Stimulated activated CD8-positive, alpha-beta memory T cell treated with anti-CD3 and anti-CD28 coated beads, Interleukin-7, amount 100 ng/mL, for 24 hours (primary cell): ENCODE measurements at regions not wholly inside any gene's neighbourhood (a gene's known extent, or its start where the extent isn't known, plus 50 kb on each side); places are given as distances from the start of the nearest gene placed in this dataset.
"Not testable (repeated sequence)": the region's sequence is repeated elsewhere in the genome, so short reads cannot be mapped to it uniquely, and the experiment has no call there.

ENCODE experiments used
- DNase-seq: peaks from one replicate; pipeline ENCODE4 v3.0.0-alpha.2; 2020; ENCODE audit warnings: low read depth

DNA sequence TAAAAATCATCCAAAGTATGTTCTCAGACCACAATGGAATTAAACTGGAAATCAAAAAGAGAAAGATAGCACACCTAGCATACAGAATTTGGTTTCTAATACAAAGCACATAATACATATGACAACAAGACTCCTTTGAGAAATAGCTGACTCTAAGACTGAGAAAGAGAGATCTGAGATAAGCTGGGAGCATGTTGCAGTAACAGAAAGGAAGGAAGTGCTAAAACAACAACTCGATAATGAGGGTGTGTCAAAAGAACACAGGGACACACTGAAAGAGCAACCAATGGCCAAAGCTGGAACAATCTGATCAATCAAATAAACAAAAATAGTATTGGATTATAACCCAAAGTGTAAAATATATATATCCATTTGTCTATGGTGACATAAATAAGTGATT lies 586.6 kb downstream of the C4orf33 start:
- no peak for DNase-seq

DNA sequence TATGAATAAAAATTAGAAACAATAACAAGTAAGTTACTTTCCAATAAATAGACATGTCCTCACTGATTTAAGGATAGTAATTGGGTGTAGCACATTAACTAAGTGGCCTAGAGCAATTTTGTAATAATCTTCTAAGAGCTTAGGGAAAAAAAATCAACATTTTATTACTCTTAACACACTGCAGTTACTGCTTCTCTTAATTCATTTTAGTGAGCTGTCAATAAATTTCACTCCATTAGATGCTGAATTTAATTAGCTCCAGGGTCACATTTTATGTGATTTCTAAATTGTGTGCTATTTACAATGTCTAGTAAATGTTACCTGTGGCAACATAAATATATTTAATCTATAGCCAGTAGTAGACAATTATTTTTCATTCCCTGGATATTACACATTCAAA lies 612.0 kb downstream of the C4orf33 start:
- DNase-seq, result no peak

DNA sequence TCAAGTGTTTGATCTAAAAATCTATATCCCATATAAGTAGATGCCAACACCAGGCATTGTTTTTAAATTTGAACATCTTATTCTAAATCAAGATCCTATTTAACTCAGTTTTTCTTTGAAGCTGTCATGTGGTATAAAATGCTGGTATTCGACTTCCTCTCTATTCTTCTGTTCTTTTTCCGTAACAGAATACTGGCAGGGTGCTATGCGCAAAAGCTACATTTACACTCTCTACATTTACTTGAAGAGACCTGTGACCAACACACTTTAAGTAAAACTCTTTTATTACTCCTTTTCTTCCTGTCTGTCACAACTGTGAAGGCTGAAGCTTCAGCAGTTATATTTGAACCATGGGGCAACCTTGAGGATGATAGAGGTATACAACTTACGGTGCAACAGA lies 612.8 kb downstream of the C4orf33 start:
- no peak for DNase-seq

DNA sequence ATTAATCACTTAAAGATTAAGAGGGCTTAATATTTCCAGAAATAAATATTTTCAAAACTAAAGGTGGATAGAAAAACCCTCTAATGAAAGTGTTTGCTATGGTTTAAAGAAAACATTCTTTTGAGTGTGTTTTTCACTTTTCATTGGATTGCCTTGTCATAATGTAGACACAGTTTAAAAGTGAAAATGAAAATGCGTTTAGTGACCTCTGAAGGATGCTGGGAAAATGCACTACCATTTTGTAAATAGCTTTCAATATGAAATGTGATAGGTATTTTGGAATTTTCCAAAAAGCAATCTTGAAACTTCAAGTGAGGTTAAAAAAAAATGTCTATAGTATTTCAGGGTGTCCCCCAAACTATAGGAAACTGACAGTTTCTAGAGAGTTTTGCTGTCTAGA lies 642.2 kb downstream of the C4orf33 start:
- DNase-seq, result no peak

DNA sequence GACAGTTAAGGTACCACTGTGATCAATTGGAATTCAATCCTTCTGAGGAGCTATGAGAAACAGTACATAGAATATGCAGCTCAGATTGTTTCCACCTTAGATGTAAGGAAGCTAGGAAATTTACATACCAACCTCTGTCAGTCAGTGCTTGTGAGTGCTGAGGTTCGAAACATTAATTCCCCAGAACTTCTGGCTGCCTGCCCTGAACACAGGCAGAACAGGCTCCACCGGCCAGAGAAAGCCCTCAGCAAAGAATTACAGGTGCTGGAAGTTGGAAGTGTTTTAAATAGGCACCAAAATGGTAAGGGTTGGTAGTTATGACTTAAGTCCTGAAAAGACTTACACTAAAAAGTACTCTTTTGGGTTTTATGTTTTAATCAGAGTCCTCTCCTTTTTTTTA lies 651.8 kb downstream of the C4orf33 start:
- no peak for DNase-seq

DNA sequence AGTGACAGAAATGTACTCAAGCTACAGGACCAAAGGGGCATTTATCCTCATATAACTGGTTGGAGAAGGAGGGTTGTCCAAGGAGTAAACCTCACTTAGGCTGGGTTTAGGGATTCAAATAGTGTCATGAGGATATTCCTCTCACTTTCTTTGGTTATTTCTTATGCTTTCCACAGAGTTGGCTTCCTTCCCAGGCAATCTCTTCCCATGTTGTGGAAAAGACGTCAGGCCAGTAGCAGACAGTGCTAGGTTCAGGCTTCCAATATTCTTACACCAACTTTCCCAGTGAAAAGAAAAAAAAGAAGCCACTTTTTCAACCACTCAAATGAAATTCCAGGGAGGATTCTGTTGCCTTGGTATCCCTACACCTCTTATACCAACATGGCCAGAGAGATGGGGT lies 653.0 kb downstream of the C4orf33 start:
- no peak for DNase-seq

DNA sequence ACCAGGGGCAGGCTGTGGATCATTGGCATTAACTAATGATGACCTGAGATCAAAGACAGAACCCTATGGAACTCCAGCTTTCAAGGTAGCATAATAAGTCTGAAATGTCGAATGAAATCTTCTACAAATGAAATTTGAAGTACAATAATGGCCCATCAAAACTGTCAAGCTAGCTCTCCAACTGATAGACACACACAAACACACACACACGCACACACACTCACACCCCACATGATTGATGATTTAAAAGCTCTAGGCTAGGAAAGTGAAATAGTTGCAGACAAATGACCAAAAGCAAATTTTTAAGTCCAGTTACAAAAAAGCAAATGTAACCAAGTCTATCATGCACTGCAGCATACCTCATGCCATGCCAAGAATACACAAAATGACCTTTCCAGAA lies 655.7 kb downstream of the C4orf33 start:
- no peak for DNase-seq

DNA sequence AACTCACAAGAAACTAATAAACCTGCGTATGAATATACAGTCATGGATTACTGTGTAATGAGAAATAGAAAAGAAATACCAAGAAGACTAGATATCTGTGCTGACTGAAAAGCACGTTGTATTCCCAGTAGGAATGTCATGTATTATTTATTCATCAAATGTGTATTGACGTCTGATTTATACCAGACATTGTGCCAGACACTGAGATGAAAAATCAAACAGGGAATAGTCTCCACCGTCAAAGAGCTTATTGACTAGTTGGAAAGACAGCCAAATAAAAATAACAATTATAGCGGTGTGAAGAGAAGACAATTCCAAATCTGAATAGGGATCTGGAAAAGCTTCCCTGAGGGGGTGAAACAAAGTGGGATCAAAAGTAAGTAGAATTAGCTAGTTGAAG lies 687.6 kb downstream of the C4orf33 start:
- DNase-seq, result no peak

DNA sequence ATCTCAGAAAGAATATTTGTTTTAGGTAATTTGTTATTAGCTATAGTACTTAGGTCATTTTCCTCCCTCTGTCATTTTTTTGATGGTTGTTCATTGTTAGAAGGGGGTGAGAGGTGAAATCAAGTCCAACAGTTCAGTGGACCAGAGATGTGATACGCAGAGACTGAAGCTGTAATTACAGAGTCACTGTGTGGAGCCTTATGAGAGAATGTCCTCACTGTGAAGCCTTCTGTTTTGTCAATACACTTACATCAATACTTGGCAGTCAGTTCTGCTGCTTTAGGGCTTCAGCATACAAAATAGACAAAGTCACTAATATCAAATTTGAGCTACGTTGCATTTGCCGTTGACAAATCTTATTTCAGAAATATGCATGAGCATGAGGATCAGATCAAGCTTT lies 692.5 kb downstream of the C4orf33 start:
- no peak for DNase-seq

DNA sequence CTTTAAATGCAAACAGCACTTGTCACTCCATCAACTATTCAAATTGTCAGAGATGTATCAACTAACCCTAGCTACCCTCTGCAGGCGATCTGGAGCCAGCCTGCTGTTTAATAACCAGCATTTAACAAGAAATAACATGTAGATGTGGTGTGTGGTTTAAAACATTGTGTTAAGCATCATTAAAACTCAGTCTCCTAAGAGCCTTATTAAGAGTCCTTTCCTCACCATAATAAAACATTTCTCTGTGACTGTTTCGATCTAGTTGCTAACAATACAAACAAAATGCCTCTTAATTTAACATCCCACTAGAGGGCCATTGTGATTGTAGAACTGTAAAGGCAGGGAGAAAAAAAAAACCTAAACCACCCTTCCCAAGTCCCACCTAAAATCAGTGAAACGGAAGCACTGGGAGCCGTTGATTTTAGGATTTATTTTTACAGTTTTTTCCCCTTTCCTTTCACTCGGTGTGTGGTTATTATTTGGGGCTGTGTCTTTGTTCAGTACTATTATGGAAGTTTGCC lies 708.6 kb downstream of the C4orf33 start:
- no peak for DNase-seq

DNA sequence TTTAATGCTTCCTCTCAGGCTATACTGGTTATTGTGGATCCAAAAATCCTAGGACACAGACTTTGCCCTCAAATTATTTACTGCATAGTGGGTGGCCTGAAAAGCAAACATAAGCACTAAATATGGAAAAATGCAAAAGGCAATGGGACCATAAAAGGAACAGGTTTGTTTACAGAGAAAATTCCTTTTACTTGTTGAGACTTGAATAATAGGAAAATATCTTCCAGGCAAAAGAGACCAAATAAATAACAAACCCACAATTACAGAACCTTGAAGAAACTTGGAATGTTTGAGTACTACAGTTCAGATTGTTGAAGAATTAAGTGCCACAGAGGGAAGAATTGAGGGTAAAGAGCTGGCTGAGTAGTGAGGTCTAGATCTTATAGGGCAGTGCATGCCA lies 711.0 kb downstream of the C4orf33 start:
- DNase-seq, result no peak

DNA sequence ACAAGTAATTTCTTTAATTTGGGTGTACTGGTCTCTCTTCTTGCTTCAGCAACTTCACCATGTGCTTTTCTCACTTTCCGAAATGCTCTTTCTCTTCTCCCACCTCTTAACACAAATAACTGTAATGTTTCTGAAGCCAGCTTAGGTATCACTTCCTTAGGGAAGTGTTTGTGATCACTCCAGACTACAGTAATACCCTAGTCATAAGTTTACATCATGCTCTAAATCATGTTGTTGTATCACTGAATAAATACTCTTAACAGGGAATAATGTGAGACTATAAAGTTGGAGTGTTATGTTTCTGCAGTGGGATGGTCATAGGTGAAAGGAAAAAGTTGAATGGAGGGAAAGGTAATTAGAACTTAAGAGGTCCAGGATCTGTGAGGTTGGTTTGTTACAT lies 712.3 kb downstream of the C4orf33 start:
- DNase-seq, result no peak

DNA sequence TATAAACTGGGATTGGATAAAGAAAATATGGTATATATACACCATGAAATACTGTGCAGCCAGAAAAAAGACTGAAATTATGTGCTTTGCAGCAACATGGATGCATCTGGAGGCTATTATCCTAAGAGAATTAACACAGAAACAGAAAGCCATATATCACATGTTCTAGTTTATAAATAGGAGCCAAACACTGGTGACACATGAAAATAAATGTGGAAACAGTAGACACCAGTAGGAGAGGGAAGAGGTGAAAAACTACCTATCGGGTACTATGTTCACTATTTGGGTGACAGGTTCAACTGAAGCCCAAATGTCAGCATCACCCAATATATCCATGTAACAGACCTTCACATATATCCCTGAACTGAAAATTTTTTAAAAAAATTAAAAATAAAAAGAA lies 725.1 kb downstream of the C4orf33 start:
- DNase-seq, result no peak

DNA sequence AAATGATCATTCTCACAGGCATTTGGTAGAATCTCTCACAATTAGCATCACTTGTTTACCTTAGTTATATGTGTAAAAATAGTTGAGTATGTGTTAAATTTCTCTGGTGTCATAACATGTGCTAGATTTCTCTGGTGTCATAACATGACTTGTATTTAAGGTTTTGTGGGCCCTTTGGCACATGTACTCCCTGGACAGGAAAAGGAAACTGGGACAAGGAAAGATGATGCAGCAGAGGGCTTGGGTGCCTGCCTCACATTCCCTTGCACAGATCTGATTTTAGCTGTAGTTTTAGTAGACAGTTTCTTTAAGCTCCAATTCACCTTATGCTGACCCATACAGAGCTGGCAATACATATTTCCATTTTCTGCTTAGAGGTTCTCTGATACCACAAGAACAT lies 726.0 kb downstream of the C4orf33 start:
- DNase-seq, result no peak

DNA sequence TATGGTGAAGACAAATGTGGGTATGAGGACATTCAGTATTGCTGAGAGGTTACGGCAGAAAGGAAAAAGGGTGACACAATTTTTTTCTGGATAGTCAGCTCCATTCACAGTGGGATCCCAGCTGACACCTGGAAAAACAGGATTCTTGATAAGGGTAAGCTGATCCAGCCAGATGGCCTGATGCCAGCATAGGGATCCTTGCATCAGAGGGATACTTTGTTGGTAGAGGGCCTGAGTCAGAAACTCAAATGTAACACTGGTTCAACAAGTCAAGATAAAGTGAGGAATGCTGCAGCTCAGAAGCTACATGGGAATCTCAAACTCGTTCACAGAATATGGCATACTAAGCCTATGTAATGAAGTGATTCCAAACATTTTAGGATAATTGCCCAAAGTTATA lies 726.7 kb downstream of the C4orf33 start:
- no peak for DNase-seq

DNA sequence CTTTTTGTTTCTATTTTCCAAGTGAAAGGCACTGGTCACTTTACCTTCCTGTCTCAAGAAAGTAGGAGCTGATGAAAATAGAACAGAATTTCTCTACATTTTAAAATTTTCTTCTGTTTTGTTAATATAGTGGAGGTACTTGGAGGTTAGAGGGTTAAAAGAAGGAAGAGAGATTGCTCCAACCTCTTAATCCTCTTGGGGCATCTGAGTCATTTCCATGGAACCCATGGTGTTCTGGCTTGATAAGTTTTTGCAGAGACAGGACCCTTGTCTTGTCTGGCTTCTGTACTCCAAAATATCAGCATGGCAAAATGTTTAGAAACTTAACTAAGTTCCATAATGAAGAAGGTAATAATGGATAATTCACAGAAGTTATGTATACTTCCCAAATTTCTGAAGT lies 727.2 kb downstream of the C4orf33 start:
- DNase-seq, result no peak

DNA sequence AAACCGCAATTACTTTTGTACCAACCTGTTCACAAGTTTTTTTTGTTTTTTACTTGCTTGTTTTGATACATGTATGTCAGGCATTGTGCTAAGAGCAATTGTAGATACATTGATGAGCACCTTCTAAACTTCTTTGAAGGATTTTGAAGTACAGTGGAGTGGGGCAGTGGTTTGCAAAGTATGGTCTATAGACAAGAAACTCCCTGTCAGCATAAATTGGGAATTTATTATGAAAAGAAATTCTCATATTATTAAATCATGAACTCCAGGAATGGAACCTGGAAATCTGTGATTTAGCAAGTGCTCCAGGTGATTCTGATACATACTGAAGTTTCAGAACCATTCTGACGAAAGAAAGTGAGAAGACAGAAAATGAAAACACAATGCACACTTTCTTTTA lies 733.4 kb downstream of the C4orf33 start:
- DNase-seq, result no peak

DNA sequence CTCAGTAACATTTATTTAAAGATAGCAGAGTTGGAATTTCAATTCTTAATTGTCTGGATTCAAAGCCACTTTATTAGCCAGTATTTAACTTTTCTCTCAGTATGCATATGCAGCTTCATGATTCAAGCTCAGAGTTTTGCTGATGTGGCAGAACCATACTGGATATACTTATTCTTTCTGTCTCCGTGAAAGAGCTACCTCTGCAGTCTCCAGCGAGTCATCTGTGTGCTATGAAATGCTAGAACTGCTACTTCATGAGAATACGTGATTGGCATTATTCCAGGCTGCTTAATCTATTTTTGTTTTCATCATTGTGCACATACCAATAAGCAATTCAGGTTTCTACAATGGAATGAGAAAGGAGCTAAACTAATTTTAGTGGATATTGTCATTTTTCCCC lies 743.7 kb downstream of the C4orf33 start:
- no peak for DNase-seq

DNA sequence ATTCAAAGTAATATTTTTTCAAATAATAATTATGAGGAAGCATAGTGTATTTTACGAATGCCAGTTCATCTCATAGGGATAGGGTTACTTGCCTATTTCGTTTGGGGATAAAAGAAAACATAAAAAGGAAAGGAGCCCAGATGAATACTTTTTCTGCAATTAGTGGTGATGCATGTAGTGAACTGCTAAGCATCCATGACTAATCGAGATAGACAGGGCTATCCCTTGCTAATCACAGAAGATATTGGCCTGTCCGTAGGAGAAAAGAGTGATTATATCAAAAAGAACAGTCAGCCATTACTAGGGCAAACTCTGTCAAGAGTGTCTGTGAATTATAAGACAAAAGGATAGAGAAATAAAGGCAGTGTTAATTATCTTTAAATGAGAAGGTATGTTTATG lies 746.1 kb downstream of the C4orf33 start:
- DNase-seq, result no peak

DNA sequence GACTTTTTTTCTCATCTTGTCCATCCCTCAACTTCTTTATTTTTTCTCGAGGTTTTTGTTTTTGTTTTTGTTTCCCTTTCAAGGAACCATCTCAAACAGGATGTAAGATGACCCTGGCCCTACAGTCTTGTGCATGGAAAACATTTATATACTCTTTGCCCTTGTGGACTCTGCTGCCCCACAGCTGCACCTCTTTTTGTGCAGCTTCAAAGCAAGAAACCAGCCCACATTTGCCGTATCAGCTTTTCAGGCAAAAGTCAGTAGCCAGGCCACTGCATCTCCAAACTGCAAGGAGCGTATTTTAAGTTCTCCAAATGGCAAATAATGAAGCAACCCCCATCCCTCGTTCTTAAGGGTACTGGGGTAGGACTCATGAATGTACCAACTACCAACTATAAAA lies 756.5 kb downstream of the C4orf33 start:
- DNase-seq, result no peak

DNA sequence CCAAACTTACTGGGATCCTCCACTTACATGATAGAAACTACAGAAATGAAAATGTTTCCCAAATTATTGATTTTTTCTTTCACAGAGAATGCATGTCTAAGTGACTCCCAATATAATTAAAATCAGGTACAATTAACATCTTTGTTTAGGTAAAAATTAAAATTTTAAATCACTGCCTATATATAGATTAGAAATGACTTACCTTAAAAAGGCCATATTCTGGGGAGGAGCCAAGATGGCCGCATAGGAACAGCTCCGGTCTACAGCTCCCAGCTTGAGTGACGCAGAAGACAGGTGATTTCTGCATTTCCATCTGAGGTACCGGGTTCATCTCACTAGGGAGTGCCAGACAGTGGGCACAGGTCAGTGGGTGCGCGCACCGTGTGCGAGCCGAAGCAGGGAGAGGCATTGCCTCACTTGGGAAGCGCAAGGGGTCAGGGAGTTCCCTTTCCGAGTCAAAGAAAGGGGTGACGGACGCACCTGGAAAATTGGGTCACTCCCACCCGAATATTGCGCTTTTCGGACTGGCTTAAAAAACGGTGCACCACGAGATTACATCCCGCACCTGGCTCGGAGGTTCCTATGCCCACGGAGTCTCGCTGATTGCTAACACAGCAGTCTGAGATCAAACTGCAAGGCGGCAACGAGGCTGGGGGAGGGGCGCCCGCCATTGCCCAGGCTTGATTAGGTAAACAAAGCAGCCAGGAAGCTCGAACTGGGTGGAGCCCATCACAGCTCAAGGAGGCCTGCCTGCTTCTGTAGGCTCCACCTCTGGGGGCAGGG lies 757.9 kb downstream of the C4orf33 start:
- not testable (repeated sequence) for DNase-seq

DNA sequence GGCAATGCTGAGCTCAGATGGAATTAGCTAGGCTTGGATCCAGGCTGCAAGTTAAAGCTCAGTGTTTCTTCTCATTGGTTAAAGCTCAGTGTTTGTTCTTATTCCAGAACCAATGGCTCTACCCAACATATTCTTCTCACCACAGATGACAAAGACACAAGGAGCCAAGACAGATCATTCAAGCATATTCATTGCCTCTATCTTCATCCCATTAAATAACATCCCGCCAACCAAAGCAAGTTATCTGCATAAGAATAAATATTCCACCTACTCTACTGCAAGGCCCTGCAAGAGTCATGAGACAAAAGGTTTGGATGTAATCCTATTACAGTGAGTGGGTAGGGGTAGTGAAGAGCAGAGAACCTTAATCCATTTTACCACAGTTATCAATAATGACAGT lies 766.5 kb downstream of the C4orf33 start:
- DNase-seq, result no peak

DNA sequence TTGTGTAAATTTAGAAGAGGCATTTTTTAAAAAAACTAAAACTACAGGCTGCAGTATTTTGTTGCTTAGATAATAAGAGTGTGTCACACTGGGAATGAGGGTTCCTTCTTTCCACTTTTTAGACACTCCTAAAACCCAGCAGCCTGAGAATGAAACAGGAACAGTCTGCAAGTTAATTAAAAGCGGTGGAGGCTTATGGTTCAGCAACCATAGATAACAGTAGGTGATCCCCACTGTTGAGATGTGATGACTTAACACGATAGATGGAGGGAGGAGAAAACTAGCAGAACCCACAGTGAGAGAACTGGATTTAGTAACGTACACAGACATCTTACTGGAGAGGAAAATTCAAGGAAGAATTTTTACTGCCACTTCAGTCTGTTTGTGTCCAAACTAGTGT lies 767.3 kb downstream of the C4orf33 start:
- DNase-seq, result no peak

DNA sequence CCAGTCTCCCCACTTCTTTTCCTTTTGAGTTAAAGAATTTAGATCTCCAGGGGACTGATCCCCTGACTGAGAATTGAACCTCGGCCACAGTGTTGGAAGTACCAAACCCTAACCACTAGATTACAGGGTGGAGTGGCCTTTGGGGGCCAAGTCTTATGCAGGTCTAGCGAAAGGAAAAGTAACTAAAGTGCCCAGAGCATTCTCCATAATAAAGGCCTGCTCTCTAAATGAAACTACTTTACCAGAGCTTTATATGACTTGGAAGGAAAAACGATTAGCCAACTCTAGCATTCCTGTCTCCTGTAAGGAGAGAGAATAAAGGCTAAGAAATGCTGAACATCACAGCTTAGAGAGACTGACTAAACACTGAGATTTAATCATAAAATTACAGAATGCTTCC lies 788.0 kb downstream of the C4orf33 start:
- no peak for DNase-seq
